Superior temporal gyrus (tissue), 1 donor: ENCODE measurements at regions not wholly inside any gene's neighbourhood (a gene's known extent, or its start where the extent isn't known, plus 50 kb on each side); places are given as distances from the start of the nearest gene placed in this dataset.

Source experiments
- DNase-seq: peaks from one replicate; pipeline ENCODE4 v3.0.0-alpha.2; 2016; ENCODE audit errors: extremely low spot score

DNA sequence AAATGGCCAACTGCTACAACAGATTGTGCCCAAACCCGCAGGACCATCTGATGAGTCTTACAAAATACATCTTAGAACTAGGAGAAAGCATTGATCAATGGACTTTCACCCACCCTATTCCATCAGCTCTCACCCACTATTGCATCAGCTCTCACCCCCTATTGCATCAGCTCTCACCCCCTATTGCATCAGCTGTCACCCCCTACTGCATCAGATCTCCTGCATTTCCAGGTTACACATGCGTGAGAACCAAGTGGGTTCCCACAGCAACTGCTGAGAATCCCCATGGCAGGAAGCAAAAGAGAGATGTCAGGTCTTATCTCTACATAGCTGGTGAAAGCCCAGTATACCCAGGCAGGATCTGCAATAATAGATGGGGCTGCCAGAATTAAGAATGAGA, 533.5 kb downstream of the LTN1 start:
- no peak for DNase-seq

DNA sequence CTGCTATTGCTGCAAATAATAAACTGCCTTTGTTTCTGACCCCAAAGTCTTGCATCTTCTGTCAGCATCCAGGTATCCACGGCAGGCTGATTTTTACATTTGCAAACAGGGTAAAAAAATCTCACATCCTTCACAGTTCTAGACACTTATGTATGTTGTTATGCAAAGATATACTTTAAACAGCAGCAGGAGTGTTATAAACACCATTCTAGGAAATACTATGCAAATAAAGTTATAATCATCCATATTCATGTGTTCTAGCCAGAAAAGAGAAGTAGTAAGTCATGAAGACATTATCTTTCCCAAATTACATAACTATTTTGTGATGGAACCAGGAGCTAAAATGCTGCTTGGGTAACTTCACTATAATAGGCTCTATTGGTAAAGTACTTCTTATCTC, 534.2 kb downstream of the LTN1 start:
- no peak for DNase-seq

DNA sequence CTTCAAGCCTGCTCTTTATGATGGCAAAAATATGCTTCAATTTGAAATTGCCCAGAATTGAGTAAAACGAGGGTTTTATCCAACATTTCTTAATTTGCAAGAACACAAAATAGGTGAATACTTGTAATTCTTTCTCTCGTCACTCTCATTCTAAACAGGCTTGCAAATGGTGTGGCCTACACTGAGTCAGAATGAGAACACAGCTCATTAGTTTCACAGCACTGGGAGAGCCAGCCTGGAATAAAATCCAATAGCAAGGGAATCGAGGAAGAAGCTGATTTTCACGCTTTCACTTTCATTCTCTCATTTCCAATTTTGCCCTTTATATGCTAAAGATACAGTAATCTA, 537.5 kb downstream of the LTN1 start:
- DNase-seq = peak; percentile 31

DNA sequence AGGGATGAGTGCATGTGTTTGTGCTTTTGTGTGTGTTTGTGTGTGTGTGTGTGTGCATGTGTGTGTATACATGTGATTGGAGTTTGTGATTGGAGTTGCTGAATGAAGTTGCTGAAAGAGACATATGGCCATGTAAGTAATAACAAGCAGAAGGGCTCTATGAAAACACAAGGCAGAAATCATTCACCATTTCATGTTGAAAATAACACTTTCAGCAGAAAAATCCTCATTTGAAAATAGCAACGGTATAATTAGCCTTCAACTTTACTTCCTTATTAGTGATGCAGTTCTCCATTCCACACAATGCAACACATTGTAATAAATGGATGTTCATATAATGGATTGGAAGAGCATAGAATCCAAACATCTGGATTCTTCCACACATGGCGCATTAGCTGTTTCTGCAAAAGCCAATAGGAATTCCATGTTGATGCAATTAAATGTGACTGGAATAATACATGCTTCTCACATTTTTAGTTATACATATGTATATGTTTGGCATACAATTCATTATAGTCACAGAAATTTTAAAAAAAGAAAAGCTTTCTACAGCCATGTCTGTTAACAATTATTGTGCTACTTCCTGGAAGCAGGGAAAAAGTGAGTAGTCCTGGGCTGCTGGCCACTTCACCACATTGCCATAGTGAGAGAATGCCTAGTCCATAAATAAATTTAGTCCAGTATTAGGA, 538.0 kb downstream of the LTN1 start:
- peak; percentile 23 for DNase-seq

DNA sequence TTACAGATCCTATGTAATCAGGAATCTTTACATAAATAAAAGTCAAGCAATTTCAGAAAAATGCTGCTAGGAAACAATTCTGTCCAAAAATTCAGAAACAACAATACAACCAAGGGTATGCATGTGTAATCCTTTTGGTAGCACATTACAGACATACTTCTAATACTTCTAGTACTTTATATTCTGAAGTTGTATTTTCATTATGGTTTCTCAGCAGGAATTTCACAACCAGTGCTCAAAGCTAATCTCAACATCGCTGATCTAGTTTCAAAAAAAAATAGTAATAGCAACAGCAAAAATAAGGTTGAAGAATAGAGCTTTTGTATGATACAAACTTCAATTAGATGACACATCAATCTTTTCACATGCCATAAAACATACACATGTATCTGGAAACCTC, 545.2 kb downstream of the LTN1 start:
- no peak for DNase-seq

DNA sequence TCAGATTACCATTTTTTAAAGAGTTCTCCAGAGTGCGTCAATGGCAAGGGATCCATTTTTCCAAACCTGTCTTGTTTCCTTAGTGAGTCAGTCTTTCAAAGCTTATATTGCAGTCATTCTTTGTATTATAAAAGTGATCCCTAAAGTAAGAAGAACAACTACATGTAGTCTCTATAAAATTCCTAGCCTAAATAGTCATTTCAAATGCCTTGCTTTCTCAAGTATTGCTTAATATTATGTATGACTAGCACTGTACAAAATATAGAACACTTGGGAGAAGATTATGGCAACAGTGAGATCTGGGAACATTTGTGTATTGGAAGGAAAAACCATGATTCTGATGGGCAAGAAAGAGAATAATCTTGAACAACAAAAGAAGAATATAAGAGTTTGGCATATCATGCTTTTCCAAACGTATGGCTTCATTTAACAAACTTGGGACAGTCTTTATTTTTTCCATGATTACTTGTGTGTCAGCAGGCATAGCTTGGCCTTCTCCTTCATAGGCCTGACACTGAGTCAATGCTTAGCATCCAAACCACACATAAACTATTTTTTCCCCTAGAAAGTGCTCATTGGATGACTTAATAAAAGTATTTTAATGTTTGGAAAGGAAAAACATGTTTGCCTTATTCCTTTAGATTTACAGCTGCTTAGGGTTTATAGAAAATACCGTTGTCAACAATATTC, 547.4 kb downstream of the LTN1 start:
- no peak for DNase-seq

DNA sequence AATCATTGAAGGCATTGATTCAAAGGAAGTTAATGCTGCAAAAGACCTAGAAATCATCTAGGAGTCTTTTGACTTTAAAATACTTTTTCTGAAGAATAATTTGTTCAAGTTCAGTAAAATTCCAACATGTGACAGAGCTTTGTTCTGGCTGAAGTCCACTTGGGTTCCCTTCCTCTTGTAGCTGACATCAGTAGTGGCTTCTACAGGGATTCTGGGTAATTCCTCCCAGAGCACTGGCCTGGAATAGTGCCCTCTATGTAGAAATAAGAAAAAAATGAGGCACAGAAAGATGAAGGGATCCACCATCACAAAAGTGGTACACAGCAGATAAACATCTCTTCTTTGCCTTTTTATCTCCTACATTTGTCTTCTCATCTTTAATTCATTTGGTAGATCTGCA, 548.1 kb downstream of the LTN1 start:
- no peak for DNase-seq

DNA sequence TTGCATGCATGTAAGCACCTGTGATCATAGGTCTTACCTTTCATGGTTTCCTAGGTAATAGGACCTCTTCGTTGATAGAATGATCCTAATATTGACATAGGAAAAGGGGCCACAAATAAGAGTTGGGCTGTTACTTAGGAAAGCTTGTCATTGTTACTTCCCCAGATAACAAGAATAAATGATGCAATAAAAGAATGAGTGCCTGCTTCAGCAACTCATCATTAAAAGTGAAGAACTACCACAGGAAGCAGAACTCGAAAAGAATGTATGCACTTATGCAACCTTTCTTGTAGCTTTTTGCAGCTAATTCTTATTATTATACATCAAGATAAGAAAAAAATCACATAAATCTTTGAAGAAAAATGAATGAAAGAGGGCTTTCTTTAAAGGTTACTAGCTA, 548.6 kb downstream of the LTN1 start:
- DNase-seq = no peak

DNA sequence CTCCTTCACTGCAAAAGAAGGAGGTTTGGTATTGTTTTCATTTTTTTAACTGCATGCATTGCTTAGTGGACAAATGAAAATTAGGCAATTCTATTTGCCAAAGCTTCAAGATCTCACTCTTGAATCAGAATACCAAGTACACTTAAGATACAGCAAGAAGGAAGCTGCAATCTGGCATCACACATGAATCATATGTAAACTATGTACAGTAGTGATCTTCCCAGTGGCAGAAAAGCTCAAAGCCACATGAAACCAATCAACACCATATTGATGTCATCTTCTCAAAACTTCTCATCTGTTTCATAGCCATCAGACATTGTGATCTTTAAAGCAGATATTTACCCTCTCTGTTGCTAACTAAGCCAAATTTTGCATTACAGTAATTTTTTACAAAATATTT, 550.1 kb downstream of the LTN1 start:
- no peak for DNase-seq

DNA sequence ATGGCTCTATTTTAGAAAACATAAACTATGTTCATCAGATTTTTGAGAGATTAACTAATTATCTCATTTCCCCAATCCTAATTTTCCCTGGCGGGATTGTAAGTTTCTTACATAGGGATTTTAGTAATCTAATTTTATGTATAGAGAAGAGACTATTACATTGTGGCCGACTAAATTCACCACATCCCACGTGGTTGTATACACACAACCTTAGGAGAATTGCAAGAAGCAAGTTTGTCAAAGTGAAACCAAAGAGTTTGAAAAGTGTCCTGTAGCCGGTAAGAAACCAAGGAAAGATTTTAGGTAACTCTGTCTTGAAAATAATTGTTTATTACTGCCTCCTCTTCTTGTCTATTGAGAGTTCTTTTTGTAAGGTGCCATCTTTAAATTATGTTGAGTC, 550.6 kb downstream of the LTN1 start:
- no peak for DNase-seq

DNA sequence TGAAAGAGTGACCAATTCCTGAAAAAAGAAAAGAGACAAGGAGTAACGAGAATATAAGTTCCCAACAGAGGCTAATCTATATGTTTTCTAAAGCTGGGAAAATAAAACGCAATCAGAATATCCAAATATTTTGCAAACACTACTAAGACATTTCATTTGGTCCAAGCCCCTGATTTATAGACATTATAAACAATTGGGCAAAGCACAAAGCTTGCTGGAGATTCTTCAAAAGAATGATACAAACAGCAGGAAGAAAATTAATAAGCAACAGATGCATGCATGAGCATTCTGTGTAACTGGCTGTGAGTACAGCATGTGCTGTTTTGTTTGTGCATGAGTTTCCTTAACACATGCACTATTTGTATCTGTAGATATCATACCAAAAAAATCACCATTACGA, 552.9 kb downstream of the LTN1 start:
- DNase-seq = no peak

DNA sequence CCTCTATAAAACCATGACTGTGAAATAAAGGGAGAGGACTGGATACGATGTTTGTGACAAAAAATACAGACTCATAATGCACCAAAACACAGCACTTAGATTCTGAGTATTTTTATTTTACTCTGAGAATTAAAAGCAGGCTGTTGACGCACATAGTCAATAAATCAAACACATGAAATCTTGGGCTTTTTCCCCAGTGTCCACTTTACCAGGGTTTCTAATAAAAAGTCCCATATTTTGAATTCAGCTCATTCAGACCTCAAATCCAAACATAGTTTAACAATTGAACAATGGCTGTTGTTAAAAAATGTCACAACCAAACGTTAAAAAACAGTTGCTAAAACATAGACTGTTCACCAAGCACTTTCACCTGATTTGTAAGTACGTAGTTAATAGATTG, 553.4 kb downstream of the LTN1 start:
- DNase-seq = no peak

DNA sequence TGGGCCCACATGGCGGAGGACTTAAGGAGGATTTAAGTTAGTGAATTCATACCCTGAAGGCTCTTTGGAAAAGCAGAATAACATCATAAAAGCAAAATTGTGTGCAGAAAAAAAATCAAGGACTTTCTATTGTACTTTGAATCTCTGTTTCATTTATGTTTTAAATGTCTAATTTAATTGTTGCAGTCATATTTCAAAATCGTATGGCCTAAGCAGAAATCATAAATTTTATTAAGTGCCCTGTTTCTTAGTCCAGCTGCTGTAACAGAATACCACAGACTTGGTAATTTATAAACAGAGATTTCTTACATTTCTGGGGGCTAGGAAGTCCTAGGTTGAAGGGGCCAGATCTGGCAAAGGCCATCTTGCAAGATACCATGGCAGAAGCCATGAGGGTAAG, 555.6 kb downstream of the LTN1 start:
- no peak for DNase-seq

DNA sequence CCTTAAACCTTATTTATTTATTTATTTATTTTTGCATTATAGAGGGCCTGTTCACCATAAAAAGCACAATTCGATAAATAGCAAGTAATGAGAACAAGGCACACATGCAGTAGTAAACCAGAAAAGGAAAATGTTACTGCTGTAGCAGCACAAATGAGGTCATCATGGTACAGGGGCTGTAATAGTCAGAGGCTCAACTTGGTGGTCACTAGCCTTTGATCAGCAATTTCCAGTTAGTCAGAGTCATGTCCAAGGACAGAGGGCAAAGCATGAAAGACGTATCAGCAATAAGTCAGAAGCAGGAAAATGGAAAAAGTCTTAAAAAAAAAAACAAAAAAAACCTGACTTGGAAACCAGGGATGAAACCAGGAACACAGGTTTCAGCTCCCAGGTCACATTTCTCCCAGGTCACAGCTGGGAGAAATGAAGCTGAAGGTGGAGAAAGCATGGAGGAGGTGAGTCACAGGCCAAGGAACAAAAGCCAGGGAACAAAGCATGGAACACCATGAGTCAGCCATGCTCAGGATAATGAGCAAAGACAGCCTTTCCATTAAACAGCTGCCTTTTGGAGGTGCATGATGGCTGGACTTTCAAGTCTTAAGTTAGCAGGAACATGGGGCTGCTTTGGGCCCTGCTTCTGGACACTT, 556.3 kb downstream of the LTN1 start:
- DNase-seq = no peak

DNA sequence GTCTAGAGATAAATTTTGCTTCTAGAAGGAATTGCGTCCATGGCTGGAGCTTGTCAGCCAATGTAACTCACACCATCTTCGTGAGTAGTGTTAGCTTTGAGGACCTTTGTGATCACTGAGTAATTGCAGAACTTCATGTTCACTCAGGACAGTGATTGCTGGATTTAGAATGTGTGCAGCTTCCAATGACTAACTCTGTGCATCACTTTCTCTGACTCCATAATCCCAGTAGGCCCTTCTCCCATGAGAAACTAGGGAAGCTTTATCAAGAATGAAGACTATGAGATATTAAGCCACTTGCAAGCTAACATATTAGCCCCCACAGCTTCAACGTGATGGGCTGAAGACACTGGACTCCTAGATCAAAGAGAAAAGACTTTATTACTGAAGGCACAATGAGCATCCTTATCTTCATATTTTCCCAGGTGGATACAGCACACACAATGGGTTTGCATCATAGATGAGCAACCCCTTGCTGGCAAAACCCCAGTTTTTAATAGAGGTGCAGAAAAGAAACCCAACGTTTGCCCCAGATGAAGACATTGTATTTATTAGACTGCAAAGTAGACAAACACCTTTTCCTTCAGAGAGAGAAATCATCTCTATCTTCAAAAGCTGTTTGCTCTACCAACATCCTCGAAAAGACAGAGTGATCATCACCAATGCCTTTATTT, 561.0 kb downstream of the LTN1 start:
- no peak for DNase-seq

DNA sequence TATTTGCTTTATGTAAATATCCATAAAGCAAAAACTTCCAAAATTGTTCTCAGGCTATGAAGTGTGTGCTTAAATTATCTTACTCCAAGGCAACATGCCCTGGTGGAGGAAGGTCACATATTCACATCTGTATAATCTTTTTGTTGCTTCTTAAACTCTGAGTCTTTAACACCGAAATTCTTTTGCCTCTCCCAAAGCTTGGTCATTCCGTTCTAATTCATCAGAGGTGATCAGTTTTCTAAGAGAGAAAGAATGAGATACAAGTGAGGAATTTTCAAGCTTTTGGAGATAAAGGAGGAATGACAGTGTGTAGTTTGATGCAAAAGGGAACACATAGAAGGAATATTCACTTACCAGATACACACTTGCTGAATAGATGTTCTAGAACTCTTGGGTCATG, 561.7 kb downstream of the LTN1 start:
- DNase-seq = no peak

DNA sequence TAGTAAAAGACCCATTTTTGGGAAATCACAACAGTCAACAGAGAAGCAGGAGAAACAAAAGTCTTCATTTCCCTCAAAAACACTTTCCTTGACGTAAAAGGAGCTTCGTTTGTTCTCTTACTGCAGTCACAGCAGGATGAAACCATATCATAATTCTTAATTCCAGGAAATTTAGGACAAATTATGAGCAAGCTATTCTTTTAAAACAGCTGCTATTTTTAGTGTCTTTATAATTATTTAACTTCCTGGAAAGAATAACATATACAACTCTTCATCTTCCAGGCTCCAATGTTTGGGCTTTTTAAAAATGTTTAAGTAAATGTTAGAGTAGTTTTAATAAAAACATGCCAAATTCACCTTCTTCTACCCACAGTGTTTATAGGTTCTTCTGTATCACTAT, 563.5 kb downstream of the LTN1 start:
- DNase-seq = no peak

DNA sequence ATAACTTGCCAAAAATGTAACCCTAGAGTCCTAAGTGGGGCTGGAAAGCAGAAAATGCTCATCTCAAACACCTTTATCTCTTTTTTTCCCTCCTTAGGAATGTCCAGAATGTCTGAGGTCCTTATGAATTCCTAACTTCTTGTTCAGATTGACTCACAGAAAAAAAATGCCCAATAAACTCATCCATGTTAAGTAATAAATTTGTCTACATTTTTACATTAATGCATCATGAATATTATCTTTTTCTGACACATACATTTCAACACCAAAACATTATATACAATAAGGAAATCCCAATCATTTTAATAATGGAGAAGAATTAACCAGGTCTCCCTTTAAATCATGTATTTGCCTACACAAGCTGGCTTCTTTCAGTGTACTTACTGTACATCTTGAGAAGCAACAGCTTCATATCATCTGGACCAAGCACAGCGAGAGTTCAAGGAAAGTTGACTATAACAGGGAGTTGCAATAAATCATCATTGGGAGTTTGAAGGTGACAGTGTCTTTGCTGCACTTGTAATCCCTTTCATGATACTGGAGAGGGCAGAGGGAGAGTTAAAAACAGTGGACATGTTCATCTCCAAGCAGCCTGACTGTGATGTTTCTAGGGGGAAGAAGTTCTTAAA, 565.2 kb downstream of the LTN1 start:
- DNase-seq = no peak

DNA sequence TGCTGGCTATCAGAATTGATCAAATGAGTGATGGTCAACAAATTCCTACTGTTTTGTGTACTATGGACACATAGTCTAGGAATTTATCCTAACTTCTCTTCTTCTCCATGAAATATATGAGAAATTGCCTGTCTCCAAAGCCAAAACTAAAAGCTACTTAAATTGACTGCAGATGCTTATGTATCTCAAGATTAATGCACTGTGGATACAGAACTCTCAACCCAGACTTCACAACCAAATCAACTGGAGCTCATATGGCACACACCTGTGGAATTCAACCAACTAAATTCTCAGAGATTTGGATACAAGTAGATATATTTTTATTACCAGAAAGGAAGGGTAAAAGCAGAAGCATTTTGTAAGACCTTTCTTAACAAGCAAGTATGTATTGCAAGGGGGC, 566.1 kb downstream of the LTN1 start:
- DNase-seq = no peak

DNA sequence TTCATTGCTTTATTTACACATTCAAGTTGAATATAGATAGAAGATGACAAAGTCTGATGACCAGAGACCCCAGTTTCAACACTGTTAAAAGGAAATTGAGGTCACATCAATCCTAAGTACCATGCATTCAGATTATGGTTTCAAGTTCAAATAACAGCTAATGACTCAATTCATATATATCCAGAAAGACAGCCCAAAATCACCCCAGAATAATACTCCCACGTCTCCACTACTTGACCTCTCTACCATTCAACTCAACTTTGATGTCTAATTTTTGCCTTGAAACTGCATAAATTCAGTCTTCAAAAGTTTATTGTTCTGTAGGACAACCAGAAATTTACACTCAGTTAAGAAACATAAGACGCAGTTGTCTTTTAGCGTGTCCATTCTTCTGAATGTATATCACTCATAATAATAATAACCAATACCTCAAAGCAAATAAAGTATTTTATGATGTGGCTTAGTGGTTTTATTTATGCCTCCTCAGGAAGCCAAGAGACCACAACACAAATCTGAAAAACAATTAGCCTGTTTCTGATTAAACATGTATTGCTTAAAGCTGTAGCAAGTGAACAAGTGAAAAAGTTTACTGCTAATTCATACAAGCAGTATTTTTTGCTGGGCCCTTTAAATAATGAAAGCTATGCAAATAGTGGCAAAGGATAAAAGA, 569.0 kb downstream of the LTN1 start:
- DNase-seq = no peak

DNA sequence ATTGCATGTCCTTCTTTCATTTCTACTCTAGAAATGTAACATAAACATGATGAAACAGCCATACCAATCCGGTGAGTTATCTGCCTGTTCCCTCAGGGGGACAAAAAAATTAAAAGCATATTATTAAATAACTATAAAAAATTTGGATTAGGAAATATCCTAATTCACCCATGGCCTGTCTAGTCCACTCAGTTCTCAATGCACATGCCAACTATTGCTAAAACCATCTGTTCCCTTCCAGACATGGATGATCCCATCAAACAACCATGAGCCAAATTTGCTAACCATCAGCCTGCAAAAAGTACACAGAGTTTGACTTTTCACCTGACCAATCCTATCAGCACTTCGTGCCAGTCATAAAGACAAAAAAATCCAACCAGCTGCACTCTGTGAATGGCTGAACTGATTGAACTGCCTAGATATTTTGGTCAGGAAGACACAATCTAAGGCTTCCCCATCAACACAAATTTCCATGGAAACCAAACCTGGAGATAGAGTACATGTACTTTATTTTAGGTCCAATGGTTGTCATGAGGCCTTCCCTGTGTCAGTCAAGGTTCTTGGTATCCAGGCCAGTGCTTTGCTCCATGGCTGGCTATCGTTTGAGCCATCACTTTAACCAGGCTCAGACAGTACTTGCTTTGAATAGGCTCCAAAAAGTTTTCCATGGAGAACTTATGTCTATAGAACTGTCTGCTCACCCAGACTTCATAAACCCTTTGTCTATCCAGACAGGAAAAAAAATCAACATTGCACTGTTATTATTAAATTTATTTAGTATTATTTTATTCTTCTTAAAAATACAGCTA, 570.8 kb downstream of the LTN1 start:
- no peak for DNase-seq
